CD4-positive, alpha-beta T cell treated with Interleukin-1 beta for 1 hour (primary cell): ENCODE measurements at regions not wholly inside any gene's neighbourhood (a gene's known extent, or its start where the extent isn't known, plus 50 kb on each side); places are given as distances from the start of the nearest gene placed in this dataset.

ENCODE experiments used
- DNase-seq, 2 donors: peaks; one replicate each; pipeline ENCODE4 v3.0.0-alpha.2; 2020 to 2022

GRCh38 chr13:107734891-107735625 lies 480.3 kb downstream of the LIG4 start:
- no peak for DNase-seq

GRCh38 chr13:107733276-107733675 lies 482.1 kb downstream of the LIG4 start:
- DNase-seq, result no peak

GRCh38 chr13:107730813-107731212 lies 484.5 kb downstream of the LIG4 start:
- DNase-seq, result no peak

- DNase-seq, result no peak
Measured at GRCh38 chr13:107721125-107721869, 494.0 kb downstream of the LIG4 start.

- no peak for DNase-seq
Measured at GRCh38 chr13:107716741-107717140, 498.6 kb downstream of the LIG4 start.

- DNase-seq, result no peak
Measured at GRCh38 chr13:107716241-107716640, 499.1 kb downstream of the LIG4 start.

GRCh38 chr13:107715496-107715895 lies 499.8 kb downstream of the LIG4 start:
- no peak for DNase-seq

GRCh38 chr13:107713314-107713713 lies 502.0 kb downstream of the LIG4 start:
- no peak for DNase-seq

GRCh38 chr13:107712145-107712860 lies 503.0 kb downstream of the LIG4 start:
- DNase-seq, result no peak

GRCh38 chr13:107690181-107690580 lies 525.2 kb downstream of the LIG4 start:
- DNase-seq, result no peak

GRCh38 chr13:107685876-107686275 lies 529.5 kb downstream of the LIG4 start:
- DNase-seq, result no peak

- no peak for DNase-seq
Measured at GRCh38 chr13:107681600-107681999, 533.7 kb downstream of the LIG4 start.

GRCh38 chr13:107680115-107680514 lies 535.2 kb downstream of the LIG4 start:
- DNase-seq, result no peak

- DNase-seq, result no peak
Measured at GRCh38 chr13:107678075-107678689, 537.2 kb downstream of the LIG4 start.

- no peak for DNase-seq
Measured at GRCh38 chr13:107675847-107676550, 539.3 kb downstream of the LIG4 start.

GRCh38 chr13:107669391-107669993 lies 545.8 kb downstream of the LIG4 start:
- DNase-seq, result no peak

- DNase-seq, result no peak
Measured at GRCh38 chr13:107665926-107666458, 549.3 kb downstream of the LIG4 start.

GRCh38 chr13:107650081-107650701 lies 565.1 kb downstream of the LIG4 start:
- DNase-seq, result no peak

- no peak for DNase-seq
Measured at GRCh38 chr13:107649079-107649478, 566.3 kb downstream of the LIG4 start.

GRCh38 chr13:107644136-107644535 lies 571.2 kb downstream of the LIG4 start:
- no peak for DNase-seq

- DNase-seq, result no peak
Measured at GRCh38 chr13:107643615-107644014, 571.7 kb downstream of the LIG4 start.
